MV-4-11 (cell line): ENCODE measurements at regions not wholly inside any gene's neighbourhood (a gene's known extent, or its start where the extent isn't known, plus 50 kb on each side); places are given as distances from the start of the nearest gene placed in this dataset.
A peak's percentile ranks its signal among the peaks of the same experiment; 100 is the strongest.

Source experiments
- DNase-seq: peaks from one replicate; lab custom pipeline; 2025; lab: John Stamatoyannopoulos, UW

- DNase-seq: no peak
Observed at GRCh38 chr6:125544819-125545218, 204.6 kb upstream of the HEY2 start.

GRCh38 chr6:125546841-125547251 lies 202.6 kb upstream of the HEY2 start:
- peak; percentile 7 for DNase-seq

- DNase-seq: no peak
Observed at GRCh38 chr6:125547381-125547780, 202.1 kb upstream of the HEY2 start.

- no peak for DNase-seq
Observed at GRCh38 chr6:125549202-125549884, 200.1 kb upstream of the HEY2 start.

GRCh38 chr6:125550892-125551291 lies 198.5 kb upstream of the HEY2 start:
- no peak for DNase-seq

- no peak for DNase-seq
Observed at GRCh38 chr6:125552819-125553218, 196.6 kb upstream of the HEY2 start.

GRCh38 chr6:125554456-125554855 lies 195.0 kb upstream of the HEY2 start:
- no peak for DNase-seq

- DNase-seq: no peak
Observed at GRCh38 chr6:125558241-125558843, 191.1 kb upstream of the HEY2 start.

GRCh38 chr6:125558907-125559306 lies 190.5 kb upstream of the HEY2 start:
- no peak for DNase-seq

GRCh38 chr6:125562156-125562555 lies 187.3 kb upstream of the HEY2 start:
- DNase-seq: no peak

GRCh38 chr6:125564941-125565340 lies 184.5 kb upstream of the HEY2 start:
- no peak for DNase-seq

- no peak for DNase-seq
Observed at GRCh38 chr6:125567407-125567806, 182.0 kb upstream of the HEY2 start.

GRCh38 chr6:125568609-125569008 lies 180.8 kb upstream of the HEY2 start:
- no peak for DNase-seq

- DNase-seq: no peak
Observed at GRCh38 chr6:125570526-125570925, 178.9 kb upstream of the HEY2 start.

GRCh38 chr6:125571207-125571755 lies 178.2 kb upstream of the HEY2 start:
- DNase-seq: no peak

- DNase-seq: no peak
Observed at GRCh38 chr6:125574604-125575003, 174.8 kb upstream of the HEY2 start.

- no peak for DNase-seq
Observed at GRCh38 chr6:125577124-125577662, 172.2 kb upstream of the HEY2 start.

- no peak for DNase-seq
Observed at GRCh38 chr6:125584468-125584939, 164.9 kb upstream of the HEY2 start.

- no peak for DNase-seq
Observed at GRCh38 chr6:125585470-125585869, 164.0 kb upstream of the HEY2 start.

GRCh38 chr6:125586074-125586473 lies 163.4 kb upstream of the HEY2 start:
- DNase-seq: no peak

GRCh38 chr6:125586605-125587004 lies 162.8 kb upstream of the HEY2 start:
- DNase-seq: no peak

- no peak for DNase-seq
Observed at GRCh38 chr6:125587666-125588632, 161.5 kb upstream of the HEY2 start.
